HL-60 (cell line): ENCODE measurements at regions not wholly inside any gene's neighbourhood (a gene's known extent, or its start where the extent isn't known, plus 50 kb on each side); places are given as distances from the start of the nearest gene placed in this dataset.

Experiments
- DNase-seq, 2 experiments: peaks; one replicate each; pipeline ENCODE4 v3.0.0-alpha.2; 2010 to 2020; ENCODE audit warnings: low read depth in 1 of 2, low spot score in 1 of 2
- H3K27ac ChIP-seq: fragments of 250-450 bp; sonication (Bioruptor Pico); replicated peaks from 2 replicates; pipeline ENCODE4 v1.5.1; 2020; ENCODE audit warnings: mild to moderate bottlenecking, moderate library complexity
- H3K27me3 ChIP-seq: fragments of 250-450 bp; sonication (Bioruptor Pico); 2 replicates; pipeline ENCODE4 v1.5.1; 2021; ENCODE audit warnings: mild to moderate bottlenecking, moderate library complexity; ENCODE audit not compliant: insufficient read depth, poor library complexity, severe bottlenecking
- H3K4me3 ChIP-seq: replicated peaks from 2 replicates; pipeline ENCODE4 v1.5.1; 2011; ENCODE audit warnings: mild to moderate bottlenecking, control low read depth, low read length; ENCODE audit not compliant: insufficient read depth
- CTCF ChIP-seq: IDR thresholded peaks from one replicate; pipeline ENCODE4 v1.5.1; 2011; ENCODE audit warnings: low read length, control low read depth, inconsistent platforms; ENCODE audit not compliant: insufficient read depth
- GABPA ChIP-seq: IDR thresholded peaks from 2 replicates; pipeline ENCODE4 v1.6.1; 2012; ENCODE audit warnings: low read depth
- POLR2AphosphoS5 ChIP-seq: IDR thresholded peaks from 2 replicates; pipeline ENCODE4 v1.6.1; 2012; ENCODE audit warnings: low read depth
- REST ChIP-seq: IDR thresholded peaks from 2 replicates; pipeline ENCODE4 v1.6.1; 2012; ENCODE audit warnings: low read depth; ENCODE audit not compliant: insufficient replicate concordance
- SPI1 ChIP-seq: IDR thresholded peaks from 2 replicates; pipeline ENCODE4 v1.6.1; 2012; ENCODE audit warnings: low read depth, mild to moderate bottlenecking, borderline replicate concordance

GRCh38 chr6:108779536-108780275 is 68.5 kb upstream of the ARMC2 start:
- Histone ChIP-seq H3K4me3 (no peak overlapping the region), H3K27ac (no peak overlapping the region), H3K27me3 (no peaks in the 10 kb centered on the region)

DNA sequence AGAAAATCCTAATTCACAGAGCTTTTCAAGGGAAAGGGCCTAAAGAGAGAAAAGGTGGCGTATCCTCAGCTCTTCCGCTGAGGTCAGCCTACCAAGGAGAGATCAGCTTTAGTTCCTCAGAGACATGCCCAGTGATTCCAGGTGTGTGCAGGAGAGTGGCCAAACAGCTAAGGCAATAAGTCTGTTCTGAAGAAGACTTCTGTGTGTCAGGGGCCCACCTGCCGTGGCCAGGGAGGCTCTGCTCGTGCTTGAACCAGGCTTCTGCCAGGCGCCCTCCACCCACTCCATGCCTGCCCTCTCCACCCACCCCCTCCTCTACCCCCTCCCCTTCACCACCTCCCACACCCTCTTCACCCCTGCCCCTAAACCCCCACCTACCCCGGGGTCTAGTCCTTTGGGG is 67.4 kb upstream of the ARMC2 start:
- Histone ChIP-seq H3K27me3 (no peaks in the 10 kb centered on the region), H3K27ac (no peak overlapping the region), H3K4me3 (no peak overlapping the region)
- no peak for DNase-seq
- TF ChIP-seq GABPA: no peak
- no peak for TF ChIP-seq POLR2AphosphoS5
- TF ChIP-seq SPI1: no peak
- TF ChIP-seq REST: no peak
- no peak for TF ChIP-seq CTCF

More at GRCh38 chr6:108779536-108780275, 68.5 kb upstream of the ARMC2 start:
- no peak for DNase-seq
- TF ChIP-seq CTCF: no peak
- TF ChIP-seq SPI1: peak; percentile 23; the same call in 1 of the 2 replicates
- no peak for TF ChIP-seq POLR2AphosphoS5

DNA sequence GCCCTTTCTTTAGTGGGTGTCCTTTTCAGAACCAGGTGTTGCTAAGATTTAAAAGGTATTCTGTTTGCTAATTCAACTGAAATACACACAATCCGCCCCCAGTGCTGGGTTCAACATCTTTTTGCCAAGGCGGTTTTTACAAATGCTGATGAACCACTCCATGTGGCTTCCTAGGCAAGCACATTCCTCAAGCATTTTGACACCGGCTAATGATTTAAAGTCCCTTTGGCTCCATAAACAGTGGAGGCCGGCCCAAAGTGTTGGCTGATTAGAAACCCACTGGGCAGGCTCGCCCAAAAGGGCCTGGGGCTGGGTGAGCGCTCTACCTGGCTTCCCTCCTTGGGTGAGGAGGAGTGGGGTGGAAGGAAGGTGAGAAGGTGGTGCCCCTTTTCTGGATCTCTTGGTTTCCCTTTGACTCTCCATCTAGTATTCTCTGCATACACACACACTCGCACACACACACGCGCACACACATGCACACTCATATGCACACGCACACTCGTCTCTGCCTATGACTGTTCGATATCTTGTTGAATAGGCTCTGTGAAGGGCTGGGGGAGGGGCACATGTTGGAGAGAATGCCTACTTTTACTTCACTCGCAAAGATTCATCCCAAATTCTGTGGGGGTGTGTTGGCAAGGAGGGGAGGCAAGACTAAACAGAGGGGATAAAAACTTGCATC is 66.7 kb upstream of the ARMC2 start:
- Histone ChIP-seq H3K4me3 (no peak overlapping the region), H3K27ac (no peak overlapping the region), H3K27me3 (no peaks in the 10 kb centered on the region)
- TF ChIP-seq POLR2AphosphoS5: no peak
- no peak for TF ChIP-seq CTCF
- no peak for TF ChIP-seq SPI1
- no peak for TF ChIP-seq GABPA
- TF ChIP-seq REST: no peak
- no peak for DNase-seq
